K562 (cell line): ENCODE measurements at regions not wholly inside any gene's neighbourhood (a gene's known extent, or its start where the extent isn't known, plus 50 kb on each side); places are given as distances from the start of the nearest gene placed in this dataset.

Source experiments
- ATAC-seq: fragments of 200-7000 bp; cut with Tn5 transposase; 3 replicates; pipeline ENCODE4 v1.9.1; 2020; ENCODE audit warnings: moderate library complexity
- BruUV-seq: library from RNA; stranded (reverse); fragments of 400-500 nt; replicated peaks from 2 replicates; lab custom pipeline; 2021; lab: Mats Ljungman, UMichigan
- CTCF ChIA-PET: fragments of 300-600 bp; formaldehyde crosslinking; extraction: SDS; loops from one replicate; lab custom pipeline; 2021; ENCODE audit warnings: low intra/inter-chr PET ratio; lab: Yijun Ruan, JAX
- POLR2A ChIA-PET: fragments of 300-600, 350-650 bp; sonication (Branson Sonifier 250); formaldehyde crosslinking; extraction: SDS; loops from one replicate; lab custom pipeline; 2021; ENCODE audit warnings: antibody characterized with exemption, inconsistent platforms; lab: Yijun Ruan, JAX
- DNase-seq, 4 experiments: peaks; one replicate each; pipeline versions ENCODE4 v3.0.0 to v3.0.0-alpha.2; 2011 to 2018; ENCODE audit warnings: low spot score in 3 of 4, mixed read lengths in 3 of 4; ENCODE audit errors: extremely low read depth in 1 of 4
- FAIRE-seq: peaks from 2 replicates; lab custom pipeline; 2011; peaks lifted over from hg19 to GRCh38; lab: Jason Lieb, UNC
- H2AFZ ChIP-seq: 2 replicates; pipeline ENCODE4 v1.6.0; 2011; ENCODE audit warnings: low read depth, low read length, control low read depth, inconsistent platforms
- H3K27ac ChIP-seq: fragments of 200-600 bp; 3 replicates; pipeline ENCODE4 v1.8.0; 2011; ENCODE audit warnings: low read depth, mild to moderate bottlenecking, control low read depth, inconsistent platforms, low read length, moderate library complexity, mixed read lengths; ENCODE audit errors: extremely low read depth
- H3K27me3 ChIP-seq, 2 experiments: fragments of 300-600 bp in 1 of 2; 2 replicates in 1 of 2; 3 replicates in 1 of 2; pipeline versions ENCODE4 v1.6.0 to v1.8.0; 2011; ENCODE audit warnings: inconsistent platforms in 2 of 2, low read length in 2 of 2, mild to moderate bottlenecking in 1 of 2, mixed read lengths in 1 of 2, moderate library complexity in 1 of 2; ENCODE audit not compliant: control insufficient read depth in 2 of 2, insufficient read depth in 2 of 2
- H3K36me3 ChIP-seq: fragments of 300-600 bp; 3 replicates; pipeline ENCODE4 v1.8.0; 2011; ENCODE audit warnings: mild to moderate bottlenecking, low read length, inconsistent platforms; ENCODE audit not compliant: control insufficient read depth, insufficient read depth
- H3K4me1 ChIP-seq, 2 experiments: fragments of 200-600 bp in 1 of 2; replicated peaks in 1 of 2; 2 replicates in 1 of 2; 3 replicates in 1 of 2; pipeline versions ENCODE4 v1.5.1 to v1.8.0; 2011; ENCODE audit warnings: inconsistent platforms in 2 of 2, low read length in 2 of 2, mild to moderate bottlenecking in 1 of 2, mixed read lengths in 1 of 2, moderate library complexity in 1 of 2; ENCODE audit not compliant: control insufficient read depth in 2 of 2, insufficient read depth in 2 of 2
- H3K4me2 ChIP-seq: 2 replicates; pipeline ENCODE4 v1.6.1; 2011; ENCODE audit warnings: low read length, control low read depth, inconsistent platforms, mixed read lengths; ENCODE audit not compliant: insufficient read depth
- H3K4me3 ChIP-seq: fragments of 200-600 bp; sonication (generic), shearing (Covaris generic); 2 replicates; pipeline ENCODE4 v1.5.1; 2016; ENCODE audit warnings: control low read depth, inconsistent platforms
- H3K79me2 ChIP-seq: fragments of 200-600 bp; 3 replicates; pipeline ENCODE4 v1.8.0; 2011; ENCODE audit warnings: low read length, inconsistent platforms; ENCODE audit not compliant: control insufficient read depth, insufficient read depth
- H3K9ac ChIP-seq, 2 experiments: 2 replicates each; pipeline versions ENCODE4 v1.6.0 to v1.6.1; 2011; ENCODE audit warnings: low read depth in 2 of 2, low read length in 2 of 2, control low read depth in 1 of 2, inconsistent platforms in 1 of 2, mild to moderate bottlenecking in 1 of 2, mixed read lengths in 1 of 2; ENCODE audit not compliant: insufficient read depth in 1 of 2
- H3K9me1 ChIP-seq: one replicate; pipeline ENCODE4 v1.6.0; 2011; ENCODE audit warnings: inconsistent platforms, mild to moderate bottlenecking, low read length, moderate library complexity; ENCODE audit not compliant: control insufficient read depth, insufficient read depth
- H3K9me3 ChIP-seq: replicated peaks from 2 replicates; pipeline ENCODE4 v1.5.1; 2011; ENCODE audit warnings: low read depth, low read length, inconsistent platforms; ENCODE audit not compliant: control insufficient read depth, insufficient read depth
- H4K20me1 ChIP-seq: replicated peaks from 2 replicates; pipeline ENCODE4 v1.6.1; 2011; ENCODE audit warnings: low read length, inconsistent platforms, mixed read lengths; ENCODE audit not compliant: control insufficient read depth, insufficient read depth
- ARNT ChIP-seq, 2 experiments: fragments of 450-650 bp; IDR thresholded peaks; 2 replicates each; pipeline ENCODE4 v1.6.1; 2016; ENCODE audit warnings: mild to moderate bottlenecking in 1 of 2
- BDP1 ChIP-seq: IDR thresholded peaks from 3 replicates; pipeline ENCODE4 v1.6.1; 2011; ENCODE audit not compliant: insufficient read length, insufficient read depth
- CCAR2 ChIP-seq: fragments of 200-400 bp; formaldehyde crosslinking; IDR thresholded peaks from 2 replicates; pipeline ENCODE4 v1.6.1; 2017; ENCODE audit warnings: mild to moderate bottlenecking, low read depth, low read length
- E2F4 ChIP-seq: sonication (generic); formaldehyde crosslinking; IDR thresholded peaks from 2 replicates; pipeline ENCODE4 v1.8.0; 2022; ENCODE audit warnings: mild to moderate bottlenecking, low read depth, missing genetic modification reagents
- ELF4 ChIP-seq: fragments of 450-650 bp; formaldehyde crosslinking; IDR thresholded peaks from 2 replicates; pipeline ENCODE4 v1.4.0; 2022; ENCODE audit warnings: missing genetic modification characterization
- HDGF ChIP-seq: fragments of 450-650 bp; IDR thresholded peaks from 2 replicates; pipeline ENCODE4 v1.6.1; 2016
- PATZ1 ChIP-seq: fragments of 250-450 bp; sonication (Bioruptor Pico); IDR thresholded peaks from 2 replicates; pipeline ENCODE4 v1.5.0; 2020; ENCODE audit warnings: mild to moderate bottlenecking, borderline replicate concordance
- SMAD3 ChIP-seq: fragments of 450-650 bp; formaldehyde crosslinking; conservative IDR thresholded peaks from 2 replicates; pipeline ENCODE4 v1.4.0; 2020; ENCODE audit warnings: mild to moderate bottlenecking
- STAT6 ChIP-seq: sonication (generic); formaldehyde crosslinking; IDR thresholded peaks from 2 replicates; pipeline ENCODE4 v1.8.1; 2023; ENCODE audit warnings: mild to moderate bottlenecking, missing genetic modification reagents
- TEAD4 ChIP-seq, 2 experiments: sonication (generic) in 1 of 2; formaldehyde crosslinking in 1 of 2; IDR thresholded peaks; 2 replicates each; pipeline versions ENCODE4 v1.6.1 to v1.8.0; 2012 to 2022; ENCODE audit warnings: borderline replicate concordance in 1 of 2, inconsistent platforms in 1 of 2, low read length in 1 of 2, mild to moderate bottlenecking in 1 of 2, missing genetic modification reagents in 1 of 2
- VEZF1 ChIP-seq: fragments of 200-800 bp; sonication (Bioruptor generic); IDR thresholded peaks from 2 replicates; pipeline ENCODE4 v1.6.1; 2017; ENCODE audit warnings: missing genetic modification characterization, missing compliant biosample characterization
- ZNF143 ChIP-seq: sonication (generic); formaldehyde crosslinking; IDR thresholded peaks from 2 replicates; pipeline ENCODE4 v1.9.0; 2022; ENCODE audit warnings: mild to moderate bottlenecking, missing genetic modification reagents
- ZNF24 ChIP-seq: fragments of 450-650 bp; IDR thresholded peaks from 2 replicates; pipeline ENCODE4 v1.6.1; 2016
- WGBS: fragments of 100-300 bp; shearing (Covaris generic); methylation state at CpG from one replicate; pipeline ENCODE4 v1.1.6; 2016; ENCODE audit warnings: low coverage, mixed read lengths; ENCODE audit not compliant: insufficient coverage; ENCODE audit errors: missing lambda C conversion rate; 5-methylcytosine and 5-hydroxymethylcytosine counted together
- in situ Hi-C: fragments of 300-500 bp; cut with MboI; formaldehyde crosslinking; loops from 4 replicates; pipeline ENCODE4 v1.15.0; 2018; ENCODE audit warnings: inconsistent platforms, mixed read lengths
- intact Hi-C: fragments of 100-400 bp; cut with micrococcal nuclease; formaldehyde crosslinking; loops from 2 replicates; pipeline ENCODE4 v1.14.2; 2022

GRCh38 chr1:47621483-47621882 lies 183.6 kb downstream of the FOXD2 start:
- BruUV-seq, result no TSS peak
- no peak for FAIRE-seq
- TF ChIP-seq PATZ1 (CRISPR knock-in tag) (no peak), E2F4 (CRISPR knock-in tag) (no peak), ARNT (IDR thresholded peaks at IDR 0.05) (no peak), HDGF (no peak), SMAD3 (no peak), ZNF24 (no peak), BDP1 (no peak), TEAD4 (IDR thresholded peaks at IDR 0.05; ENCODE audit: low read length) (no peak), TEAD4 (CRISPR knock-in tag; IDR thresholded peaks at IDR 0.05; ENCODE audit: borderline replicate concordance) (no peak), ZNF143 (CRISPR knock-in tag) (no peak), VEZF1 (CRISPR knock-in tag) (no peak), CCAR2 (no peak), ELF4 (CRISPR knock-in tag) (no peak), STAT6 (CRISPR knock-in tag) (no peak)

More at GRCh38 chr1:47621483-47621882, 183.6 kb downstream of the FOXD2 start:
- Histone ChIP-seq H3K9me3 (no peaks in the 10 kb centered on the region), H3K36me3 (no peaks in the 10 kb centered on the region), H3K4me2 (no peak overlapping the region), H2AFZ (no peak overlapping the region), H3K27ac (no peak overlapping the region), H3K9ac (no peak overlapping the region), H3K4me3 (no peak overlapping the region), H3K27me3 (peaks cover 0 to 16% of the 10 kb centered on the region in 2 experiments; a peak in 1 of 5 replicates), H3K79me2 (no peaks in the 10 kb centered on the region), H3K9me1 (no peaks in the 10 kb centered on the region), H4K20me1 (no peaks in the 10 kb centered on the region), H3K4me1 (no peaks in the 10 kb centered on the region)
- ChIA-PET POLR2A (interaction anchor here (0.8 kb wide), 1 partner anchor 9 kb away, joined by 3 read pairs; no protein-coding TSS in a partner anchor), CTCF (no interaction called here)
- intact Hi-C loops (loop anchor here (5.0 to 10.0 kb wide), 2 partner anchors 94 to 187 kb away; partner anchors contain the start of gene FOXD2), in situ Hi-C loops (no loop called here)
- WGBS, result 2% methylated on average over 6 of the region's 6 CpGs
- DNase-seq (no peak), ATAC-seq (no peak)
